CD4-positive, alpha-beta T cell (primary cell): ENCODE measurements at regions not wholly inside any gene's neighbourhood (a gene's known extent, or its start where the extent isn't known, plus 50 kb on each side); places are given as distances from the start of the nearest gene placed in this dataset.

ENCODE experiments used
- ATAC-seq: fragments of 200-7000 bp; cut with Tn5 transposase; one replicate; pipeline ENCODE4 v1.10.0; 2022; ENCODE audit warnings: mild to moderate bottlenecking; ENCODE audit not compliant: poor library complexity
- CTCF ChIA-PET: fragments of 350-600 bp; sonication (Branson Sonifier 250); formaldehyde crosslinking; loops from one replicate; lab custom pipeline; 2021; ENCODE audit warnings: antibody characterized with exemption, inconsistent platforms; lab: Charles Lee
- POLR2A ChIA-PET: fragments of 350-600 bp; sonication (Branson Sonifier 250); formaldehyde crosslinking; loops from one replicate; lab custom pipeline; 2021; ENCODE audit warnings: antibody characterized with exemption, inconsistent platforms; lab: Charles Lee
- DNase-seq, 14 experiments: peaks; one replicate each; pipeline ENCODE4 v3.0.0-alpha.2; 2013 to 2020; ENCODE audit warnings: mixed read lengths in 2 of 14
- H3K27ac ChIP-seq, 2 donors: one replicate each; pipeline versions ENCODE4 v1.5.1 to v1.7.0; 2013; ENCODE audit warnings: low read length in 2 of 2, low read depth in 1 of 2, mild to moderate bottlenecking in 1 of 2
- H3K27me3 ChIP-seq, 2 experiments: 1 replicate in 1 of 2; 2 replicates in 1 of 2; pipeline versions ENCODE4 v1.6.1 to v1.7.0; 2013; ENCODE audit warnings: low read length in 2 of 2, control low read depth in 1 of 2, mild to moderate bottlenecking in 1 of 2, moderate library complexity in 1 of 2; ENCODE audit not compliant: insufficient read depth in 2 of 2, control insufficient read depth in 1 of 2
- H3K36me3 ChIP-seq: one replicate; pipeline ENCODE4 v1.6.1; 2013; ENCODE audit warnings: low read length, control low read depth; ENCODE audit not compliant: insufficient read depth
- H3K4me1 ChIP-seq: one replicate; pipeline ENCODE4 v1.6.1; 2013; ENCODE audit warnings: low read length, control low read depth; ENCODE audit not compliant: insufficient read depth
- H3K4me3 ChIP-seq: one replicate; pipeline ENCODE4 v1.5.1; 2013; ENCODE audit warnings: mild to moderate bottlenecking, low read length, moderate library complexity
- H3K9me3 ChIP-seq, 2 experiments: 1 replicate in 1 of 2; 2 replicates in 1 of 2; pipeline versions ENCODE4 v1.6.1 to v1.7.0; 2013; ENCODE audit warnings: low read length in 2 of 2, mild to moderate bottlenecking in 2 of 2, control low read depth in 1 of 2, moderate library complexity in 1 of 2; ENCODE audit not compliant: control insufficient read depth in 1 of 2, insufficient read depth in 1 of 2
- H3K27ac Mint-ChIP-seq: one replicate; pipeline ENCODE4 v1.8.0; 2020; ENCODE audit warnings: mixed read lengths
- H3K27me3 Mint-ChIP-seq: one replicate; pipeline ENCODE4 v1.8.0; 2021; ENCODE audit warnings: mixed read lengths
- H3K36me3 Mint-ChIP-seq: one replicate; pipeline ENCODE4 v1.8.0; 2021; ENCODE audit warnings: low read depth, mixed read lengths
- H3K4me1 Mint-ChIP-seq: one replicate; pipeline ENCODE4 v1.8.0; 2021; ENCODE audit warnings: low read depth, mixed read lengths
- H3K4me3 Mint-ChIP-seq: one replicate; pipeline ENCODE4 v1.8.0; 2020; ENCODE audit warnings: mild to moderate bottlenecking, mixed read lengths
- H3K9me3 Mint-ChIP-seq: one replicate; pipeline ENCODE4 v1.8.0; 2020; ENCODE audit warnings: mixed read lengths
- intact Hi-C, 2 experiments: fragments of 100-400 bp; cut with DNase I in 1 of 2; cut with micrococcal nuclease in 1 of 2; formaldehyde crosslinking; loops; one replicate each; pipeline versions ENCODE4 v1.15.1 to v1.9.0; 2023 to 2025; cut with DNase I, micrococcal nuclease
- TF ChIP-seq, protein P1 (sequence below): fragments of 200-600 bp; IDR thresholded peaks from one replicate; pipeline ENCODE4 v1.8.0; 2022; ENCODE audit warnings: antibody characterized with exemption, mild to moderate bottlenecking

DNA sequence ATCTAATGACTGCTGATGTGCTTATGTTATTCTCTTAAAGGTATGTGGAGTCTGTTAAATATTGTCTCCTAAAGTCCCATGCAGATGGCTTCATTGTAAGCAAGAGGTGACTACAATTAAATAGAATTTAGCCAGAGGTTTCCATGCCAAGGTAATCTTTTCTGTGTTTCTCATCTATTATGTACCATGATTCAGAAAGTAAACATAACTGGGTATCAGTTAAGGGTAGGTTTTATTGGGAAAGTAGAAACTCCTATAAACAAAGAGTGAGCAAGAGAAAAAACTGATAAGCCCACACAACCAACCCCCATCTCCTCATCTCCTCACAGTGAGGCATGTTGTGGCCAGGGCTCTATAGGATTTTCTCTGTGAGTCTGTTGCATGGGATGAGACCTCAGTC is 611.7 kb downstream of the SNAPC1 start:
- ATAC-seq (no peak), DNase-seq (no peak)
- ChIA-PET POLR2A (no interaction called here), CTCF (no interaction called here)
- Histone ChIP-seq H3K4me1 (no peaks in the 10 kb centered on the region), H3K9me3 (peaks cover 0 to 3% of the 10 kb centered on the region in 2 experiments), H3K4me3 (no peak overlapping the region), H3K36me3 (no peaks in the 10 kb centered on the region), H3K27me3 (no peaks in the 10 kb centered on the region), H3K27ac (no peak overlapping the region)
- TF ChIP-seq, protein P1, sequence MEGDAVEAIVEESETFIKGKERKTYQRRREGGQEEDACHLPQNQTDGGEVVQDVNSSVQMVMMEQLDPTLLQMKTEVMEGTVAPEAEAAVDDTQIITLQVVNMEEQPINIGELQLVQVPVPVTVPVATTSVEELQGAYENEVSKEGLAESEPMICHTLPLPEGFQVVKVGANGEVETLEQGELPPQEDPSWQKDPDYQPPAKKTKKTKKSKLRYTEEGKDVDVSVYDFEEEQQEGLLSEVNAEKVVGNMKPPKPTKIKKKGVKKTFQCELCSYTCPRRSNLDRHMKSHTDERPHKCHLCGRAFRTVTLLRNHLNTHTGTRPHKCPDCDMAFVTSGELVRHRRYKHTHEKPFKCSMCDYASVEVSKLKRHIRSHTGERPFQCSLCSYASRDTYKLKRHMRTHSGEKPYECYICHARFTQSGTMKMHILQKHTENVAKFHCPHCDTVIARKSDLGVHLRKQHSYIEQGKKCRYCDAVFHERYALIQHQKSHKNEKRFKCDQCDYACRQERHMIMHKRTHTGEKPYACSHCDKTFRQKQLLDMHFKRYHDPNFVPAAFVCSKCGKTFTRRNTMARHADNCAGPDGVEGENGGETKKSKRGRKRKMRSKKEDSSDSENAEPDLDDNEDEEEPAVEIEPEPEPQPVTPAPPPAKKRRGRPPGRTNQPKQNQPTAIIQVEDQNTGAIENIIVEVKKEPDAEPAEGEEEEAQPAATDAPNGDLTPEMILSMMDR = no peak
- Mint-ChIP-seq H3K9me3 (peaks cover 6% of the 10 kb centered on the region), H3K27ac (no peak overlapping the region), H3K36me3 (no peaks in the 10 kb centered on the region), H3K4me3 (no peak overlapping the region), H3K27me3 (no peaks in the 10 kb centered on the region), H3K4me1 (no peaks in the 10 kb centered on the region)
- intact Hi-C loops = no loop called here

DNA sequence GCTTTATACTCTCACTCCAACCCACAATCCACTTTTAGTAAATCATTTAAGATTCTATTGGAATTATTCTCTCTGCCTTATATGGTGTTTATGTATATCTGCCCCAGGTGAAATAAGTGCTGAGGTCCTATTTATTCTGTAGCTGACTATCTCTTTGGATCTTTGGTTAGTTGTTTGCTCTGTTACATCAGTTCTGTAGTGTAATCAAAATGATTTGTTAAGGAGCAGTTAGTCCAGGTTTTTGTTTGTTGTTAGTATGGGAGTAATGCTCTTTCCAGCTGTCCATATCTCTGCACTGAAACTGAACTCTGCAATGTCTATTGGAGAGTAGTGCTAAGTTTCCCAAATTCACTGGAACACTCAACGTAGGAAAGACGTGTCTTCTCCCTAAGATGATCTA is 615.8 kb downstream of the SNAPC1 start:
- ChIA-PET POLR2A (no interaction called here), CTCF (no interaction called here)
- TF ChIP-seq, protein P1 = no peak
- intact Hi-C loops = no loop called here
- DNase-seq (no peak), ATAC-seq (no peak)
- H3K27ac ChIP-seq = no peak overlapping the region
- H3K4me1 Mint-ChIP-seq = no peaks in the 10 kb centered on the region
- H3K27me3 Mint-ChIP-seq = no peaks in the 10 kb centered on the region
- H3K27ac Mint-ChIP-seq = no peak overlapping the region
- H3K36me3 ChIP-seq = no peaks in the 10 kb centered on the region
- H3K4me3 Mint-ChIP-seq = no peak overlapping the region
- H3K4me1 ChIP-seq = no peaks in the 10 kb centered on the region
- no peaks in the 10 kb centered on the region for H3K27me3 ChIP-seq
- H3K9me3 Mint-ChIP-seq = peaks cover 6% of the 10 kb centered on the region
- no peaks in the 10 kb centered on the region for H3K9me3 ChIP-seq
- no peak overlapping the region for H3K4me3 ChIP-seq
- no peaks in the 10 kb centered on the region for H3K36me3 Mint-ChIP-seq

DNA sequence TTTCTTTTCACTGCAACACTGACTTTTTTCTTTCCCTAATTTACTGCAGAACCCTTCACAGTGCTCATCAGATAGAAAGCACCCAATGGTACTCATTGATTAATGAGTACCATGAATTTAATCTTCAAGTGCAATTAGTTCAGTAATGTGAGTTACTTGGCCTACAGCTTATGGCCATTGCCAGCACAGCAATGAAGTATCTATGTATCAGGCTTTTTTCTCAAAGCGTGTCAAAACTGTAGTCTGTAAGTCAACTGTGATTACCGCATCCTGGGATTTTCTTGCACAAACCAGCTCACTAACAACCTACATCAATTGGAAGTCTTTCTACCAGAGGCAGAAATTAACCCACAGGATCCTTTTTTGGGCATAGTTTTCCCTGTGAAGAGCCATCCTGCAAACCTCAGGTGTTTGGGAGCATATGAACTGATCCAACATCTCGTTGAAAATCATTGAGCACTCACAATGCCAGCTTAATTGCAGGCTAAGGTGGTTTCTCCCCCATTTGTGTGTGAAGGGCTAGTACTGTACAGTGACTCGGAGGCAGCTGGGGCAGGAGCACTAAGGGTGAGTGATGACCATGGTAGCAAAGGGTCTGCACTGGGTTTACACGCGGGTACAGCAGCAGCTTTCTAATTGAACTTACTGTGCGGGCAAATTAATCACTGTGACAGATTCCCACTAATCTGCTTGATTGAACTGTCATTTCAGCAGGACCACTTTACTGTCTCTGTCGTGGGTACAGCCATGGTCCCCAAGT is 619.3 kb downstream of the SNAPC1 start:
- intact Hi-C loops = no loop called here
- Mint-ChIP-seq H3K4me1 (no peaks in the 10 kb centered on the region), H3K4me3 (no peak overlapping the region), H3K27ac (no peak overlapping the region), H3K9me3 (peaks cover 10% of the 10 kb centered on the region), H3K36me3 (no peaks in the 10 kb centered on the region), H3K27me3 (no peaks in the 10 kb centered on the region)
- H3K4me3 ChIP-seq = no peak overlapping the region
- no peak overlapping the region for H3K27ac ChIP-seq
- no peak for ATAC-seq
- no peaks in the 10 kb centered on the region for H3K4me1 ChIP-seq
- no peak for DNase-seq
- POLR2A ChIA-PET = no interaction called here
- H3K9me3 ChIP-seq = no peaks in the 10 kb centered on the region
- TF ChIP-seq, protein P1 = no peak
- H3K27me3 ChIP-seq = no peaks in the 10 kb centered on the region
- CTCF ChIA-PET = no interaction called here
- no peaks in the 10 kb centered on the region for H3K36me3 ChIP-seq
